ENCODE measurements at regions not wholly inside any gene's neighbourhood (a gene's known extent, or its start where the extent isn't known, plus 50 kb on each side); places are given as distances from the start of the nearest gene placed in this dataset.

DNA sequence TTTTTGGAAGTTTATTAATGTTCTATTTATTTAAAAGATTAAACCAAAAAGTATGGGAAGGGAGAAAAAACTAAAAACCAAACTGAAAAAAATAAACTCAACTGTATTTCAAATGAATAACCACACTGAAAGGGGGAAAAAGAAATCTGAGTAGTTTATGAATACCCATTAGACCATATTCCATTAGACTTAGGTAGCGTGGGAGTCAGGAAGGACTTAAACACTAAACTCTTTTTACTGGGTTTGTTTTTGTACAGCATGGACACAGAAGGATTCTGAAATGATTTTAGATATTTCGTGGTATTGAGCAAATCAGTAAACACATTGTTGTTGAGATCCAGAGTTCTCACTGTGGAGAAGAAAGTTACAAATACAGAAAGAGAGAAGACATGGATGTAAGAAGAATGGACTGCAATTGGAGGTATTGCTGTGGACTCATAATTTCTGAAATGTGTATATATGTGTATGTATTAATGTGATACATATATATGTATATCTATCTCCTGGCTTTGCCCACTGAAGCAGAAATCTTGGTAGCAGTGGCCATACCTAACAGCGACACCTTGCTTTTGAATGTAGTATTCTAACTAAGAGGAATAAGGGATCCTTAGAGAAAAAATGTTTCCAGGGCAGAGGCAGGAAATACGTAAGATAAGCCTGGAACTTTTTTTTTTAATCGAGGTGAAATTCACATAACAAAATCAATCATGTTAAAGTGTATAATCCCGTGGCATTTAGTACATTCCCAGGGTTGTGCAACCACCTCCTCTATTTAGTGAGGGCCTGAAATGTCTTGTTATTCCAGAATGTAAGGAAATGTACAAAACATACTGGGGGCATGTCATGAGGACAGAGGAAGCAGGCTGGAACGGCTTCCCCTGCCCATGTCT is 228.8 kb downstream of the SMARCA2 start:
- no peak for DNase-seq
- Histone ChIP-seq H3K27ac (no peak overlapping the region), H3K9me3 (no peaks in the 10 kb centered on the region), H3K4me1 (peaks cover 6 to 7% of the 10 kb centered on the region in 2 donors), H3K27me3 (no peaks in the 10 kb centered on the region), H3K36me3 (no peaks in the 10 kb centered on the region), H3K4me3 (replicated peaks in 1 of 3) (no peak overlapping the region)
- WGBS, 2 donors, result 71 to 82% methylated on average over 7 of the region's 7 CpGs
- intact Hi-C loops (cut with DNase I), result no loop called here
- TF ChIP-seq CTCF (IDR thresholded peaks at IDR 0.05) (no peak), POLR2A (IDR thresholded peaks at IDR 0.05) (no peak)

DNA sequence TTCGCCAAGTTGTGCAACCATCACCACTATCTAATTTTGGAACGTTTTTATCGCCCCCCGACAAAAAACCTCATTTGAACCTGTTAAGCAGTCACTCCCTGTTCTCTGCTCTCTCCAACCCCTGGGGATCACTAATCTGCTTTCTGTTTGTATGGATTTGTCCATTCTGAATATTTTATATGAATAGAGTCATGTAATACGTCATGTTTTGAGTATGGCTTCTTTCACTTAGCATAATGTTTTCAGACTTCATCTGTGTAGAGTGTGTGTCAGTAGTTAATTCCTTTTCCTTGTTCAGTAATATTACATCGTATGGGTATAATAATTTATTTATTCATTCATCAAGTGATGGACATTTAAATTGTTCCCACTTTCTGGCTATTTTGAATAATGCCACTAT is 232.2 kb downstream of the SMARCA2 start:
- TF ChIP-seq CTCF (IDR thresholded peaks at IDR 0.05), result no peak
- TF ChIP-seq POLR2A (IDR thresholded peaks at IDR 0.05), result no peak
- Histone ChIP-seq H3K27ac (no peak overlapping the region), H3K4me3 (replicated peaks in 1 of 3) (no peak overlapping the region), H3K27me3 (no peaks in the 10 kb centered on the region), H3K4me1 (peaks cover 0 to 5% of the 10 kb centered on the region in 2 donors), H3K9me3 (no peaks in the 10 kb centered on the region), H3K36me3 (no peaks in the 10 kb centered on the region)
- no peak for DNase-seq
- WGBS, 2 donors, result 86 to 93% methylated on average over 6 of the region's 6 CpGs
- intact Hi-C loops (cut with DNase I), result no loop called here

DNA sequence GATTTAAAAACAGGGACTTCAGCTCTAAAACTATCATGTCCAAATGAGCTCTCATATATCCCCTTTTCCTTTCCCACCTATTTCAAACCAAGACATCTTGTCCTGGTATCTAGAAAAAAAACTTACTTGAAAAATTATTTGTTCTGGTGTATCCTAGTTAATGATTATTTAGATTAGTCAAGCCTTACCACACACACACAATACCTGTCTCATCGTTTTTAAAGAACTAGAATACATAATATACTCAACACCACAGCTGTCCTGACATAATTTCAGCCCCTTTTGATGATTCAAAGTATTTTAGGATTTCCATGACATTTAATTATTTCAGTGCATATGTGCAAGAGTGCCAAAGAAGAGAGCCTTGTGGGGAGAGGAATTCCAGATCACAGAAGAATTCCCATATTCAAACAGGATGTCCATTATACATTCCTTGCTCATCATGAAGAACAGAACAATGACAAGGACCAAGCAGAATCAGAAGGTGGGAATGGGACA is 233.7 kb downstream of the SMARCA2 start:
- intact Hi-C loops (cut with DNase I), result no loop called here
- 81 to 87% methylated on average over 1 of the region's 1 CpG for WGBS, 2 donors
- H3K27ac ChIP-seq, result no peak overlapping the region

DNA sequence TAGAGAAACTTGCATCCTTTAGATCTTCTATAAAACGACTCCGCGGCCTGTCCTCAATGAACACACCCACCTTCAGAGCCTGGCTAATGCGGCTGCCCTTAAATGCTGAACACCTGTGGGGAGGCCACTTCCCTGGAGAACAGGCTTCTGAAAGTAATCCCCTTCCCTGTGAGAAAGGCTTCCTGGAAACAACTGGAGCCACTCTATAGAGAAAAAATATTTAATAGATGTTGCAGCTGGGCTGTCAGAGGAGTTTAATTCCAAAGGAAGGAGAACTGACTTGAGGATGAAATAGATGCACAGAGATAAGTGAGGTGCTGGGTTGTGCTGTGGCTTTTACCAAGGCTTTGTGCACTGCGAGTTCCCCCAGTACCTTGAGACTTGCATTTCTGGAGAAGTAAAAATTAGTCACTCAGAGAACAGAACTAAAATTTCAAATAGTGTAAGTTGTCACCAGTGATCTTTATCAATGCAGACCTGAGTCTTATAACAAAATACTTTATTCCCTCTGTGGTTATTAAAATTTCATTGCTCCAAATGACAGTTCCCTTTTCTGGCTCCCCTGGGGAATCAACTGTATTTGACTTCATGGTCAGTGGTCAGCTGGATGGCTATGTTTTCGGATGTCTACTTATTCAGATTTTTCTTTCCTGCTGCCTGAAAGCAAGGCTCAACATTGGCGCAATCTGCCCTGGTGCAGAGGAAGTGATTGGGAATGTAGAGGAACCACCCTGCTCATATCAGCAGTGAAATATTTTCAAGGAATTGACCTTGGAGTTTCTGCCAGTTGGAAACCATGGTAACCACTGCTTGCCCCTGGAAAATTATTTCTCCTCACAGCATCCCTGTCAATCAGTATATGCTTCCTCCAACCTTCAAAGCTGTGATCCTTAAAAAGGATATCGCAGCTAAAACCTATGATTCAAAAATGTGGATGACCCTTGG is 238.8 kb downstream of the SMARCA2 start:
- Histone ChIP-seq H3K27ac (no peak overlapping the region), H3K4me3 (replicated peaks in 1 of 3) (no peak overlapping the region), H3K27me3 (no peaks in the 10 kb centered on the region), H3K4me1 (no peaks in the 10 kb centered on the region), H3K36me3 (no peaks in the 10 kb centered on the region), H3K9me3 (no peaks in the 10 kb centered on the region)
- intact Hi-C loops (cut with DNase I), result no loop called here
- no peak for DNase-seq
- WGBS, 2 donors, result 82 to 85% methylated on average over 8 of the region's 8 CpGs
- TF ChIP-seq POLR2A (IDR thresholded peaks at IDR 0.05), result no peak
- TF ChIP-seq CTCF (IDR thresholded peaks at IDR 0.05), result no peak

More for the DNA sequence above, 233.7 kb downstream of the SMARCA2 start:
- DNase-seq, result no peak
- Histone ChIP-seq H3K9me3 (no peaks in the 10 kb centered on the region), H3K36me3 (no peaks in the 10 kb centered on the region), H3K27me3 (no peaks in the 10 kb centered on the region), H3K4me1 (no peaks in the 10 kb centered on the region), H3K4me3 (replicated peaks in 1 of 3) (no peak overlapping the region)
- no peak for TF ChIP-seq POLR2A (IDR thresholded peaks at IDR 0.05)
- no peak for TF ChIP-seq CTCF (IDR thresholded peaks at IDR 0.05)
